ENCODE measurements at regions not wholly inside any gene's neighbourhood (a gene's known extent, or its start where the extent isn't known, plus 50 kb on each side); places are given as distances from the start of the nearest gene placed in this dataset.

GRCh38 chr6:37551446-37551845, 51.8 kb upstream of the CCDC167 start:
- no peak for TF ChIP-seq GATA2 (IDR thresholded peaks at IDR 0.05; ENCODE audit: low read depth, low read length)
- TF ChIP-seq GATA3 (IDR thresholded peaks at IDR 0.05; ENCODE audit: low read depth, low read length), result no peak

Measured in SH-SY5Y (cell line).